ENCODE measurements at regions not wholly inside any gene's neighbourhood (a gene's known extent, or its start where the extent isn't known, plus 50 kb on each side); places are given as distances from the start of the nearest gene placed in this dataset.

DNA sequence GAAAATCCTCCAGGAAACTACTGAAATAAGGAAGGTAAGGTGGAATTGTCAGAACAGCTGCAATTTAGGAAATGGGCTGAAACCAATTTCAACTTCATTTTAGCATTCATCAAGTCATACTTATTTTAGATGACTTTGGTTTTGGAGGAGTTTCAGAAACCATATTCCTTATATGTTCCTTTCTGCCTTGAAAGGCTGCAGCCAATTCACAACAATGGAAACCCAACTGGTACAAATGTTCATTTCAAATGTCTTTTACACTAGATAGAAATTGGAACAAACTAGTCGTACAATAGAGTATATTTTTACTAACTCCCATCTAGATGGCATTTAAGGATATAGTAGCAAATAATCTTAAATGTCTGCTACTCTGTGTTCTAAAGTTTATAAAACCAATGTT, 82.6 kb upstream of the ANKH start:
- H4K5ac ChIP-seq (ENCODE audit: low read depth, low read length): no peak overlapping the region
- ATAC-seq (ENCODE audit: low read depth): no peak
- no peaks in the 10 kb centered on the region for H4K20me1 ChIP-seq (ENCODE audit: insufficient read depth, low read length)
- H2BK120ac ChIP-seq (ENCODE audit: low read depth, low read length): no peak overlapping the region
- no peak overlapping the region for H2AK9ac ChIP-seq (replicated peaks; ENCODE audit: low read depth, low read length, poor library complexity)
- no peak overlapping the region for H3K27ac ChIP-seq (ENCODE audit: insufficient read depth, low read length)
- CTCF ChIA-PET: no interaction called here
- no peak overlapping the region for H3K56ac ChIP-seq (ENCODE audit: extremely low read depth, insufficient read depth, low read length)
- H3K14ac ChIP-seq (replicated peaks; ENCODE audit: low read depth, low read length): no peak overlapping the region
- WGBS, 2 experiments (ENCODE audit: extremely low coverage in 2 of 2, insufficient read length in 1 of 2): no CpG with 5 or more reads among the region's 1 CpG
- no peak overlapping the region for H2BK5ac ChIP-seq (ENCODE audit: low read depth, low read length, poor library complexity, severe bottlenecking)
- H3K18ac ChIP-seq (ENCODE audit: low read depth, low read length): no peak overlapping the region
- H4K8ac ChIP-seq (ENCODE audit: low read depth in 2 of 2, low read length in 2 of 2): no peak overlapping the region
- no peaks in the 10 kb centered on the region for H3K79me1 ChIP-seq (ENCODE audit: low read depth in 1 of 2, low read length in 2 of 2)
- intact Hi-C loops (cut with micrococcal nuclease): no loop called here
- H3K9me1 ChIP-seq (ENCODE audit: insufficient read depth, low read length): no peaks in the 10 kb centered on the region
- H3K4me3 ChIP-seq (ENCODE audit: insufficient read depth, low read depth, low read length): no peak overlapping the region
- dilution Hi-C loops (cut with HindIII; ENCODE audit: low sequenced_read_pairs, unreplicated experiment): no loop called here
- peaks cover 18% of the 10 kb centered on the region for H3K27me3 ChIP-seq (ENCODE audit: control insufficient read depth, insufficient read depth, low read length)
- in situ Hi-C loops (cut with MboI; ENCODE audit: low sequenced_read_pairs): no loop called here
- H3K23ac ChIP-seq (ENCODE audit: low read depth, low read length): no peak overlapping the region
- TF ChIP-seq BHLHE40 (IDR thresholded peaks at IDR 0.05; ENCODE audit: low read depth, low read length) (no peak), CTCF (conservative IDR thresholded peaks at IDR 0.05; ENCODE audit: low read depth, low read length) (no peak), RAD21 (IDR thresholded peaks at IDR 0.05; ENCODE audit: low read length) (no peak), SMC3 (IDR thresholded peaks at IDR 0.05; ENCODE audit: low read depth, low read length) (no peak), MXI1 (IDR thresholded peaks at IDR 0.05; ENCODE audit: borderline replicate concordance, low read depth, low read length) (no peak), MAZ (IDR thresholded peaks at IDR 0.05; ENCODE audit: borderline replicate concordance, low read depth, low read length) (no peak), RCOR1 (IDR thresholded peaks at IDR 0.05; ENCODE audit: insufficient replicate concordance, low read length) (no peak)
- TF ChIP-seq, protein P1, sequence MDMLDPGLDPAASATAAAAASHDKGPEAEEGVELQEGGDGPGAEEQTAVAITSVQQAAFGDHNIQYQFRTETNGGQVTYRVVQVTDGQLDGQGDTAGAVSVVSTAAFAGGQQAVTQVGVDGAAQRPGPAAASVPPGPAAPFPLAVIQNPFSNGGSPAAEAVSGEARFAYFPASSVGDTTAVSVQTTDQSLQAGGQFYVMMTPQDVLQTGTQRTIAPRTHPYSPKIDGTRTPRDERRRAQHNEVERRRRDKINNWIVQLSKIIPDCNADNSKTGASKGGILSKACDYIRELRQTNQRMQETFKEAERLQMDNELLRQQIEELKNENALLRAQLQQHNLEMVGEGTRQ (IDR thresholded peaks at IDR 0.05; ENCODE audit: low read depth, low read length): no peak
- H3K4me2 ChIP-seq (ENCODE audit: low read depth, low read length): no peak overlapping the region
- no peak overlapping the region for H2AK5ac ChIP-seq (ENCODE audit: low read depth, low read length)
- no peak overlapping the region for H4K91ac ChIP-seq (ENCODE audit: insufficient read depth, low read depth, low read length)
- POLR2A ChIA-PET (ENCODE audit: unreplicated experiment): no interaction called here
- no peak overlapping the region for H2AFZ ChIP-seq (replicated peaks; ENCODE audit: low read length, poor library complexity)
- no peaks in the 10 kb centered on the region for H3K4me1 ChIP-seq (ENCODE audit: control insufficient read depth, insufficient read depth, low read length)
- H2BK15ac ChIP-seq (ENCODE audit: low read depth, low read length): no peak overlapping the region
- DNase-seq: no peak
- no peaks in the 10 kb centered on the region for H3K9me3 ChIP-seq (ENCODE audit: control insufficient read depth, insufficient read depth, low read length)
- no peak overlapping the region for H2BK20ac ChIP-seq (ENCODE audit: low read depth, low read length)
- no TSS peak for BruUV-seq (replicated peaks)
- no peak overlapping the region for H3K9ac ChIP-seq (ENCODE audit: low read depth, low read length)
- H3K4ac ChIP-seq (ENCODE audit: low read depth, low read length): no peak overlapping the region
- no peaks in the 10 kb centered on the region for H3K36me3 ChIP-seq (ENCODE audit: control insufficient read depth, insufficient read depth, low read length)

Data from IMR-90 (cell line).